Hepatocyte (in vitro differentiated cells): ENCODE measurements at regions not wholly inside any gene's neighbourhood (a gene's known extent, or its start where the extent isn't known, plus 50 kb on each side); places are given as distances from the start of the nearest gene placed in this dataset.

Experiments used
- CTCF ChIP-seq: fragments of 200-600 bp; sonication (generic); IDR thresholded peaks from 2 replicates; pipeline ENCODE4 v1.5.1; 2016; ENCODE audit warnings: antibody characterized with exemption, mild to moderate bottlenecking; ENCODE audit not compliant: poor library complexity
- EZH2phosphoT487 ChIP-seq: fragments of 200-600 bp; sonication (generic); IDR thresholded peaks from one replicate; pipeline ENCODE4 v1.6.1; 2018; ENCODE audit warnings: antibody characterized with exemption, mild to moderate bottlenecking, low read depth, moderate library complexity; ENCODE audit not compliant: unreplicated experiment, severe bottlenecking

GRCh38 chr11:116693593-116694348 is 79.0 kb downstream of the BUD13 start:
- TF ChIP-seq CTCF = no peak
- no peak for TF ChIP-seq EZH2phosphoT487
